ENCODE measurements at regions not wholly inside any gene's neighbourhood (a gene's known extent, or its start where the extent isn't known, plus 50 kb on each side); places are given as distances from the start of the nearest gene placed in this dataset.

- H3K27me3 ChIP-seq (ENCODE audit: insufficient read depth, low read length) = no peaks in the 10 kb centered on the region
- H3K27ac ChIP-seq (ENCODE audit: low read length) = no peak overlapping the region
- H3K9ac ChIP-seq (ENCODE audit: low read depth, low read length) = no peak overlapping the region
- H3K4me3 ChIP-seq (ENCODE audit: low read length) = no peak overlapping the region
- H3K4me1 ChIP-seq (ENCODE audit: insufficient read depth, low read length) = no peaks in the 10 kb centered on the region
- no peaks in the 10 kb centered on the region for H3K9me3 ChIP-seq (ENCODE audit: insufficient read depth, low read depth, low read length)
- H3K36me3 ChIP-seq (ENCODE audit: insufficient read depth, low read depth, low read length) = no peaks in the 10 kb centered on the region
Observed at GRCh38 chr9:25261445-25261844, 416.8 kb downstream of the TUSC1 start.

GRCh38 chr9:25260046-25260445, 418.2 kb downstream of the TUSC1 start:
- Histone ChIP-seq H3K36me3 (ENCODE audit: insufficient read depth, low read depth, low read length) (no peaks in the 10 kb centered on the region), H3K27me3 (ENCODE audit: insufficient read depth, low read length) (no peaks in the 10 kb centered on the region)

DNA sequence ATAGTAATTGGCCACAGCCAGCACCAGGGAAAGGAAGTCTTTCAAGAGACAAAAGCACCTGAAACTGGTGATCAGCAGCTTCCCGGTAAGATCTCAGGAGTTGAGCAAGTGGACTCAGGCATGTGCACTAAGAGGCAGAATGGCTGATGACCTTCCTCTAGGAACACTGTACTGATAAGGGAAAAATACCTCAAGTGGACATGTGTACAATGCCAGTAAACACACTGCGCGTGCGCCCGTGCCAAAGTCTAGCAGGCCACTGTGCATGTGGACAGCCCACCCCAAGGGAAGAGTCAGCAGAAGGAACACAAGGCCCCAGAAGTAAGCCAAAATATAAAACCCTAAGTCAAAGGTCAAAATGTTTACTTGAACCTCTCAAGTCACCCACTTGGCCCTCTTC, 423.0 kb downstream of the TUSC1 start:
- Histone ChIP-seq H3K4me3 (ENCODE audit: low read length) (no peak overlapping the region), H3K27me3 (ENCODE audit: insufficient read depth, low read length) (no peaks in the 10 kb centered on the region), H3K36me3 (ENCODE audit: insufficient read depth, low read depth, low read length) (no peaks in the 10 kb centered on the region), H3K9me3 (ENCODE audit: insufficient read depth, low read depth, low read length) (no peaks in the 10 kb centered on the region), H3K4me1 (ENCODE audit: insufficient read depth, low read length) (no peaks in the 10 kb centered on the region), H3K27ac (ENCODE audit: low read length) (no peak overlapping the region), H3K9ac (ENCODE audit: low read depth, low read length) (no peak overlapping the region)

More at GRCh38 chr9:25260046-25260445, 418.2 kb downstream of the TUSC1 start:
- H3K9me3 ChIP-seq (ENCODE audit: insufficient read depth, low read depth, low read length) = no peaks in the 10 kb centered on the region
- no peak overlapping the region for H3K9ac ChIP-seq (ENCODE audit: low read depth, low read length)
- H3K27ac ChIP-seq (ENCODE audit: low read length) = no peak overlapping the region
- H3K4me3 ChIP-seq (ENCODE audit: low read length) = no peak overlapping the region
- no peaks in the 10 kb centered on the region for H3K4me1 ChIP-seq (ENCODE audit: insufficient read depth, low read length)

GRCh38 chr9:25254051-25254450, 424.2 kb downstream of the TUSC1 start:
- no peaks in the 10 kb centered on the region for H3K4me1 ChIP-seq (ENCODE audit: insufficient read depth, low read length)
- no peaks in the 10 kb centered on the region for H3K9me3 ChIP-seq (ENCODE audit: insufficient read depth, low read depth, low read length)
- no peaks in the 10 kb centered on the region for H3K27me3 ChIP-seq (ENCODE audit: insufficient read depth, low read length)
- H3K9ac ChIP-seq (ENCODE audit: low read depth, low read length) = no peak overlapping the region
- no peak overlapping the region for H3K4me3 ChIP-seq (ENCODE audit: low read length)
- no peak overlapping the region for H3K27ac ChIP-seq (ENCODE audit: low read length)
- H3K36me3 ChIP-seq (ENCODE audit: insufficient read depth, low read depth, low read length) = no peaks in the 10 kb centered on the region

DNA sequence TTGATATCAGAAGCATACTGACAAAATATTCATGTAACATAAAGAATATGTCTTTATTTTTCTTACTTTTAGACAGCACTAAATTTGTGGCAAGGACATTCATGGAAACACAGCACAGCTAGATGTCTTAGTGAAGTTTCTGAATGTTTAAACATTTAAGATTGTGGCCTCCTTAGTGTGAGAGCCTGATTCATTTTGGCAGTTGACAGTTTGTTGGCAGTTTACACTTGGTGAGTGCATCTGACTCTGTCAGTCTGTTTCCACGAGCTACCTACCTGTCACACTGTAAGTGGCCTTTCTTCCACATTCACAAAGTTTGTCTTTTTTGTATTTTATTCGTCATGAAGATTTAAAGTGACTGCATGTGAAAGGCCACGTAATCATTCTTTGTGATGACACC, 436.8 kb downstream of the TUSC1 start:
- H3K36me3 ChIP-seq (ENCODE audit: insufficient read depth, low read depth, low read length) = no peaks in the 10 kb centered on the region
- no peak overlapping the region for H3K4me3 ChIP-seq (ENCODE audit: low read length)
- no peaks in the 10 kb centered on the region for H3K9me3 ChIP-seq (ENCODE audit: insufficient read depth, low read depth, low read length)
- H3K9ac ChIP-seq (ENCODE audit: low read depth, low read length) = no peak overlapping the region
- no peak overlapping the region for H3K27ac ChIP-seq (ENCODE audit: low read length)
- H3K27me3 ChIP-seq (ENCODE audit: insufficient read depth, low read length) = no peaks in the 10 kb centered on the region
- H3K4me1 ChIP-seq (ENCODE audit: insufficient read depth, low read length) = no peaks in the 10 kb centered on the region

- no peak overlapping the region for H3K9ac ChIP-seq (ENCODE audit: low read depth, low read length)
- peaks cover 13% of the 10 kb centered on the region; the same call in 1 of the 2 replicates for H3K9me3 ChIP-seq (ENCODE audit: insufficient read depth, low read depth, low read length)
- H3K27ac ChIP-seq (ENCODE audit: low read length) = no peak overlapping the region
- H3K4me3 ChIP-seq (ENCODE audit: low read length) = no peak overlapping the region
- H3K27me3 ChIP-seq (ENCODE audit: insufficient read depth, low read length) = no peaks in the 10 kb centered on the region
- H3K36me3 ChIP-seq (ENCODE audit: insufficient read depth, low read depth, low read length) = no peaks in the 10 kb centered on the region
- no peaks in the 10 kb centered on the region for H3K4me1 ChIP-seq (ENCODE audit: insufficient read depth, low read length)
Observed at GRCh38 chr9:25226901-25227686, 451.1 kb downstream of the TUSC1 start.

DNA sequence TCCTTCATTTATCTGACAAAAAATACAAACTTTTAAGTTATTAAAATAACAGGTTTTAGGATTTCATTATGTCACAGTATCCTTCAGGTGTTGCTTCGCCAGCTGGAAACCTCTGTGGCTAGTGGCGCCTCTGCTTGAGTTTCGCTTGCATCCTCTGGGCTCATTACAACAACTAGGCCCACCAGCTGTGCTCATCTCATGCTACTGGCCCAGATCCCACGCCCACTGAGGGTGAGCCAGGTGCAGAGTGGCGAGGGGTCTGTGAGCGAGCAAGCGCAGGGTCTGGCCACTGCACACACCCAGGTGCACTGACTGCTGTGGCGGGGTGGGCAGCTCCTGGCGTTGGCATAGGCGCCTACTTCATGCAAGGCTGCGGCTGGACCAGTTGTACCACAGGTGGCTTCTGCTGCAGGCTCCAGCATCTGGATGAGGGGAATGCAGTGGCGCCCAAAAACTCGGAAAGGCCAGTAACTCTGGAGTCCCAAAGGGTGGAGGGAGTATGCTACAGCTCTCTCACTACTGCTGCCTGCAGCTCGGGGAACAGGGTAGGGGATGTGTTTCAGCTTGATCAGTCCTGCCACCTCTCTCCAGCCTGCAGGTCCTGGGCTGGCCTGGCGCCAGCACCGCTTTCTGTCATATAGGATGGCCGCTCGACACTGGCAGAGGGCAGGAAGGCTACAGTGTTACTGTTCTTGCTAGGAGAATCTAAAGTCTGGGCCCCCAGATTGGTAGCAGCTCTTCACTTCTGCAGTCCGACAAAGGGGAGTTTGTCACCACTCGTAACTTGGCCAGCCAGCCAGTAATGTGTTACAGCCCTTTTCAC, 452.1 kb downstream of the TUSC1 start:
- peaks cover 13% of the 10 kb centered on the region; the same call in 1 of the 2 replicates for H3K9me3 ChIP-seq (ENCODE audit: insufficient read depth, low read depth, low read length)
- H3K4me1 ChIP-seq (ENCODE audit: insufficient read depth, low read length) = no peaks in the 10 kb centered on the region
- H3K9ac ChIP-seq (ENCODE audit: low read depth, low read length) = no peak overlapping the region
- H3K27me3 ChIP-seq (ENCODE audit: insufficient read depth, low read length) = no peaks in the 10 kb centered on the region
- H3K4me3 ChIP-seq (ENCODE audit: low read length) = no peak overlapping the region
- no peaks in the 10 kb centered on the region for H3K36me3 ChIP-seq (ENCODE audit: insufficient read depth, low read depth, low read length)
- no peak overlapping the region for H3K27ac ChIP-seq (ENCODE audit: low read length)

DNA sequence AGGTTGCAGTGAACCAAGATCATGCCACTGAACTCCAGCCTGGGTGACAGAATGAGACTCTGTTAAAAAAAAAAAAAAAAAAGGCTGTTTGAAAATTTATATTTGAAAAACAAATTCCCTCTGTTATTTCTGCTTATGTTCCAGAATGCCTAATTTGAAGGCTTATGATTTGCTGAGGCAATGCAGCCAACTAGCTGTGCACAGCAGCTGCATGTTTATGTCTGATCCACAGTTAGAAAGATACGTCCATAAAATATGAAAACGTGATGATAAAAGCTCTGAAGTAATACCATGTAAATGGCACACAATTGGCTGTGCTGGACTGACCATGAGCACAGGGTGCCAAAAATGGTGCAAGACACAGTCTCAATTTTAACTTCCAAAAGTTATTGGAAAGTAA, 453.2 kb downstream of the TUSC1 start:
- H3K27ac ChIP-seq (ENCODE audit: low read length) = no peak overlapping the region
- no peak overlapping the region for H3K4me3 ChIP-seq (ENCODE audit: low read length)
- H3K9me3 ChIP-seq (ENCODE audit: insufficient read depth, low read depth, low read length) = peaks cover 10% of the 10 kb centered on the region; the same call in 1 of the 2 replicates
- no peaks in the 10 kb centered on the region for H3K27me3 ChIP-seq (ENCODE audit: insufficient read depth, low read length)
- H3K36me3 ChIP-seq (ENCODE audit: insufficient read depth, low read depth, low read length) = no peaks in the 10 kb centered on the region
- H3K4me1 ChIP-seq (ENCODE audit: insufficient read depth, low read length) = no peaks in the 10 kb centered on the region
- H3K9ac ChIP-seq (ENCODE audit: low read depth, low read length) = no peak overlapping the region

DNA sequence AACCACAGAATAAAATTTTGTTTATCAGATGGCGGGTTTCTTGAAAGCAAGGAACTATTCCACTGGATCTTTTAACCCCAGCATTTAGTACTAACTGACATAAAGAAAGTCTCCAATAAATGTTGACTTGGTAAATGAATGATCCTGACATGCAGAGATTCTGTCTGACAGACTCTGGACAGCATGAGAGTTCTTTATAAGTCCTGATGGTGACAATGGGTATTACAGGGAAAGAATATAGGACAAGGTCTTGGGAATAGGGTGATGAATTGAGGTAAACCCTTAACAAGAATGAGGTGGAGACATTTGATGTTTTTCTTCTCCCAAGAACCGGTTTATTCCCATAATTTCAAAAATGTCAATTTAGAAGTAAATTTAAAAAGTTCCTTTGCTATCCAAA, 453.9 kb downstream of the TUSC1 start:
- no peak overlapping the region for H3K27ac ChIP-seq (ENCODE audit: low read length)
- H3K4me1 ChIP-seq (ENCODE audit: insufficient read depth, low read length) = no peaks in the 10 kb centered on the region
- peaks cover 10% of the 10 kb centered on the region; the same call in 1 of the 2 replicates for H3K9me3 ChIP-seq (ENCODE audit: insufficient read depth, low read depth, low read length)

GRCh38 chr9:25212361-25212760, 465.9 kb downstream of the TUSC1 start:
- no peaks in the 10 kb centered on the region for H3K9me3 ChIP-seq (ENCODE audit: insufficient read depth, low read depth, low read length)
- H3K9ac ChIP-seq (ENCODE audit: low read depth, low read length) = no peak overlapping the region
- H3K27ac ChIP-seq (ENCODE audit: low read length) = no peak overlapping the region
- H3K4me3 ChIP-seq (ENCODE audit: low read length) = no peak overlapping the region
- H3K4me1 ChIP-seq (ENCODE audit: insufficient read depth, low read length) = no peaks in the 10 kb centered on the region
- H3K27me3 ChIP-seq (ENCODE audit: insufficient read depth, low read length) = no peaks in the 10 kb centered on the region
- H3K36me3 ChIP-seq (ENCODE audit: insufficient read depth, low read depth, low read length) = no peaks in the 10 kb centered on the region

More for the DNA sequence above, 453.9 kb downstream of the TUSC1 start:
- Histone ChIP-seq H3K4me3 (ENCODE audit: low read length) (no peak overlapping the region), H3K27me3 (ENCODE audit: insufficient read depth, low read length) (no peaks in the 10 kb centered on the region), H3K36me3 (ENCODE audit: insufficient read depth, low read depth, low read length) (no peaks in the 10 kb centered on the region), H3K9ac (ENCODE audit: low read depth, low read length) (no peak overlapping the region)

DNA sequence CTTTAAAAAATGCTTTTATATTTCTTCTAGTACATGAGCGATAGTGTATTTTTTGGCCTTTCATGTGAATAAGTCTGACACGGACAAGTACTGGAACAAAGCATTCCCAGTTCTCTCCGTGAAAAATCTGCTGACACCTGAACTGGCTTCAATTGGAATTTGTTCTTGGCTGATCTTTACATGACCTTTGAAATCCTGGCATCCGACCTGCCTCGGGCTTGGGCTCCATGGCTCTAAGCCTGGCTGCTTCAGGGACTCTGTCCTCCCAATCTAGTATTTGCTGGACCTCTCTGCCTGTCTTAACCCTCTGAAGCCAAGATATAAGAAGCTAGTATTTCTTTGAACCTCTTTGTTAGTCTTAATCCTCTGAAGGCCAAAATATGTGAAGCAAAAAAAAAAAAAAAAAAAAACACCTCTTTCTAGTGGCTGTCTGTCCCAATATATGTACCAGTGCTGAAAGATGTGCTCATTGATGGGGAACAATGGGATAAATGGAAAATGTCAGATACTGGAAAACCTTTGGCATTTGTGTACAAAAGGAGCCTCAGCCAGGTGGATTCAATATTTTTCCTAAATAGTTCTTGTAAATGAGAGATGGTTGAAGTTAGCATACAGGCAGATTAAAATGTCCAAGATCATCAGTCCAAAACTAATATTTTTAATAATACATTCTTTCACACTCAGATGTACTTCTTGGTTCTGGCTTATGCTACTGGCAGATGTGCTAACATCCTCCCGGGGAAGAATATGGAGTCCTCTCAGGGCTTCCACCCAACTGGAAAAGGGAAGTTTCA, 470.6 kb downstream of the TUSC1 start:
- Histone ChIP-seq H3K9ac (ENCODE audit: low read depth, low read length) (no peak overlapping the region), H3K27me3 (ENCODE audit: insufficient read depth, low read length) (no peaks in the 10 kb centered on the region), H3K9me3 (ENCODE audit: insufficient read depth, low read depth, low read length) (no peaks in the 10 kb centered on the region), H3K4me3 (ENCODE audit: low read length) (no peak overlapping the region), H3K4me1 (ENCODE audit: insufficient read depth, low read length) (peaks cover 16% of the 10 kb centered on the region; the same call in 1 of the 2 replicates), H3K27ac (ENCODE audit: low read length) (no peak overlapping the region), H3K36me3 (ENCODE audit: insufficient read depth, low read depth, low read length) (no peaks in the 10 kb centered on the region)
